ENCODE measurements at regions not wholly inside any gene's neighbourhood (a gene's known extent, or its start where the extent isn't known, plus 50 kb on each side); places are given as distances from the start of the nearest gene placed in this dataset.

GRCh38 chr20:52775786-52776185 lies 196.4 kb upstream of the TSHZ2 start:
- no peak for DNase-seq

DNA sequence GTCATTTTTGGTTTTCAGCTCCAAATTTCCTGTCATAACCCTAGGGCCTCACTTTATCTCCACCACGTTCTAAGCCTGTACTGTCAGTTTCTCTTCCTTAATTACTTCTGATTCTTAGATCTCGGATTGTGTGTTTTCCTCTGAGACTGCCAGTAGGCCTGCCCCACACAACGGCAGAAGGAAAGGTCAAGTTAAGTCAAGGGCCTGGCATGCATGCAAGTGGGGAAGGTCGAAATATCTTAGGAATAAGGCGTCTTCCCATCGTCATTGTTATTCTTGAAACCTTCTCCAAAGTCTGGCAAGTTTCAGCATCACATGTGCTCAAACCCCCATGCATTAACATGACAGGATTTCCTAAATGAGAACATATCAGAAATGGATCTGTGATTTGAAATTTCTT lies 203.5 kb upstream of the TSHZ2 start:
- DNase-seq: no peak

- no peak for DNase-seq
These were observed 205.3 kb upstream of the TSHZ2 start for GRCh38 chr20:52766645-52767435.

DNA sequence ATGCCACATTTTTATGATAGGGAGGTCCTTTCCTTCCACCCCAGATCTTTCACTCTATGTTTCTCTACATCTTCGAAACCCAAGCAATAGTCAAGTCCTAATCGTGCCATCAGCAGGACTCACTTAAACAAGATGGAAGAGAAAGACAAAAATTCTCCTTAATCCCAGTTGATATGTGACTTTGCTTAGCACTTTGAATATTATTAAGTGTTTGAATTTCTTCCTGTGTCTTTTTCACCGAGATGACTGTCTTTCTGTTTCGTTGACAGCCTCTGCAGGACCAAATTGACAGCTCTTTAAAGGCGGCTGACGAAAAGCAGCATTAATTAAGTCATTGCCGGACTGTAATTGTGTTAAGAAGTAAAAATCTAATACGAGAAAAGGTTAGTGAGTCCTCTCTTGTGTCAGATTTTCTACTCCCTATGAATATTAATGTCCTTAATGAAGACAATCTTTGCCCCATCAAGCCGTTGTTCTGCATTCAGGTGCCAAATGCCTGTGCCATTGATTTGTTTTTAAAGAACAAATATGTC lies 208.8 kb upstream of the TSHZ2 start:
- DNase-seq: no peak

- DNase-seq: no peak
These were observed 210.3 kb upstream of the TSHZ2 start for GRCh38 chr20:52761867-52762266.

- no peak for DNase-seq
These were observed 211.4 kb upstream of the TSHZ2 start for GRCh38 chr20:52760791-52761190.

GRCh38 chr20:52757411-52757810 lies 214.7 kb upstream of the TSHZ2 start:
- DNase-seq: no peak

DNA sequence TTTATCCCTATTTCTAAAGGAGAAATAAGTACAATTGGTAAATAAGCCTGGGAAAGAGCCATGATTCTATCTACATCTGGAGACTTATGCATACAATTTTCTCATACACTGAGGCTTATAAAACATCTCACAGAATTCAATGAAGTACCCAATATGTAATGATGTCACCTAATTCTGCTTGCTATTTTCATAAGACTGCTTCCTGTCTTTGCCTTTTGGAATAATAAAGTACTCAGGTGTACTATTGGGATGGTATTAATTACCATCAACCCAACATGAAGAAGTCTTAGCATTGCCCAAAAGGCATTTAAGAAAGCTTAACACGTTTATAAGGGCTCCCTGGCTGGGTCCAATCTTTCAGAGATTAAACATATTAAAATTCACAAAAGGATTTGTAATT lies 216.4 kb upstream of the TSHZ2 start:
- DNase-seq: no peak

GRCh38 chr20:52754366-52754765 lies 217.8 kb upstream of the TSHZ2 start:
- no peak for DNase-seq

DNA sequence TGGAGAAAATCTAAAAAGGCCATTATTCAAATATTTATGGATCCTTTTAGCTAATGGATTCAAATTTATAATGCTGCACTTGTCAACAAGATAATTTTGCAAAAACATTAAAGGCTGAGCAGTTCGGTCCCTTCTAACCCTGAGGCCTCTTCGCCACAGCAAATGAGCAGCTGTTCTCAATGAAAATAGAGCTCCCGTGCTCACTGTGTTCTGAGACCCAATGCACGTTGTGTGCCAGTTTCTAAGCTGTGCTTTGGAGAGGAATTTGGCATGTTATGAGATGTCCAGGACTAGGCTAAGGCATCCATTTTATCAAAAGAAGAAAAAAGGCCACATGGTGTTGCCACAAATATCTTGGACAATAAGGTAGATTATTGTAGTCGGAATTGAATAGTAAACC lies 220.1 kb upstream of the TSHZ2 start:
- no peak for DNase-seq

- no peak for DNase-seq
These were observed 220.6 kb upstream of the TSHZ2 start for GRCh38 chr20:52751571-52751970.

DNA sequence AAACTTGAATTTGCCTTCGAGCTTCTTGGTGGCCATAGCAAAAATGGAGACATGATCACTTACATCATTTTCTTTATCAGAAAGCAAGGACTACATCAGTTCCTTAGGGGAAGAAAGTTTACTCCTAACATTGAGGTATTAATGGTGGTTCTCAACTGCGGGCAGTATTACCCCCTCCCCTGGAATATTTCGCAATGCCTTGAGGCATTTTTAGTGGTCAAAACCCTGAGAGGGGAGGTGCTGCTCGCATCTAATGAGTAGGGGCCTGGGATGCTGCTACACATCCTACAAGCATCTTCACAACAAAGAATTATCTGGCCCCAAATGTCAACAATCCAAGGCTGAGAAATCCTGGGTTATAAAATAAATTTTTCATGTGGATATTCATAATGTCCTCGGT lies 222.2 kb upstream of the TSHZ2 start:
- DNase-seq: no peak

GRCh38 chr20:52748990-52749389 lies 223.2 kb upstream of the TSHZ2 start:
- no peak for DNase-seq

- DNase-seq: no peak
These were observed 223.7 kb upstream of the TSHZ2 start for GRCh38 chr20:52748285-52748932.

DNA sequence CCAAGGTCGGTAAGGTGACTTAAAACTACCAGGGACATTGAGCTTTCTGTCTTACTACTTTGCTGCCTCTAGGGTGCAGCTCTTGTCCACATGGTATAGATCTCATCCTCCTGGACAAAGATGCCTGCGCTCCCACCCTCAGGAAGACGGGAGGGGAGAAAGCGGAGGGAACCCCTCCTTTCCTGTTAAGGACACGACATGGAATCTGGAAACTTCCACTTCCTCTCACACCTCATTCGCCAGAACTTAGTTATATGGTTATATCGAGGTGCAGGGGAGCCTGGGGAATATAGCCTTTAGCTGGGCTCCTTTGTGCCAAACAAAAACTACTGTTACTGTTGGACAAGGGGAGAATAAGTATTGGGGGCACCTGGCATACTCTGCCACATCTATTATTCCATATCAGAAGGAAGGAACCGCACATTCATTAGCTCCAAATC lies 224.3 kb upstream of the TSHZ2 start:
- DNase-seq: no peak

DNA sequence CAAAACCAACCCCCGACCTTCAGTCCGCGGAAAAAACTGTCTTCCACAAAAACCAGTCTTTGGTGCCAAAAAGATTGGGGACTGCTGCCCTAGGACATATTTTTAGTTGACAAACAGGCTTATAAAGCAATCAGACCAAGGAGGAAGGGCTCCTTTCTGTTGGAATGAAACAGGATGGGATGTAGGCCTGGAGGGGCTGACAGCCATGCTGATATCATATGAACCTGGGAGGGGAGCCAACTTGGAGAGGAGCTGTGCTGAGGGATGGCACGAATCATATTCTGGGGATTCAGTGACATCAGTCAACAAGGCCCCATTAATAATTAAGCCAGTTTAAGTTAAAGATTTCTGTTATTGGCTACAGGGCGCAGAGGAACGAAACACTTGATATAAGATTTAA lies 225.4 kb upstream of the TSHZ2 start:
- no peak for DNase-seq

DNA sequence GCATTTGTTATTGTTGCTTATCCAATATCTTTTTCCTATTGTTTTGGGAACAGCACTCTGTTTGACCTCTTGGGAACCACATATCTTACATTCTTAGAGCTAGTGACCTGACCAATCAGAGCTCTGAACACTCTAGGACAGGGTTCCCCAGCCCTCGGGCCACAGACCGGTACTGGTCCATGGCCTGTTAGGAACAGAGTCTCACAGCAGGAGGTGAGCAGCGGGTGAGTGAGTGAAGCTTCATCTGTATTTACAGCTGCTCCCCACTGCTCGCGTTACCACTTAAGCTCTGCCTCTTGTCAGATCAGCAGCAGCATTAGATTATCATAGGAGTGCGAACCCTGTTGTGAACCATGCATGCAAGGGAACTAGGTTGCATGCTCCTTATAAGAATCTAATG lies 226.0 kb upstream of the TSHZ2 start:
- DNase-seq: no peak

GRCh38 chr20:52744441-52744840 lies 227.7 kb upstream of the TSHZ2 start:
- DNase-seq: no peak

GRCh38 chr20:52738081-52738480 lies 234.1 kb upstream of the TSHZ2 start:
- no peak for DNase-seq

DNA sequence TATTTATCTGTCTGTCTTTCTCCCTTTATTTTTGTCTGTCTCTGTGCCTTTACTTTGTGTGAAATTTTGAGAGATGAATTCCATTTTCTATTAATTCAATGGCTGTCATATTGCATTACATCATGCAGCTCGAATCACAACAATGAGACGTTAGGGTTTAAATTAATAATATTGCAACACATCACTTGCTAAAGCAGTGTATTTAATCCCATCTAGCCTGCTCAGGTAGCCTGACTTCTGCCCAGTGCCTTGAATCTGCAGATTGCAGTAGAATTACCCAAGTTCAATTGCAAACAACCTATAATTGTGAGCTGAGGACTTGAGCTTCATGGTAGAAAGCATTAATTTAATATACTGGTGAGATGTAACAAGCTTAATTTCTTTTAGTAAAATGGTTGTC lies 235.7 kb upstream of the TSHZ2 start:
- no peak for DNase-seq

GRCh38 chr20:52731093-52731492 lies 241.1 kb upstream of the TSHZ2 start:
- no peak for DNase-seq

DNA sequence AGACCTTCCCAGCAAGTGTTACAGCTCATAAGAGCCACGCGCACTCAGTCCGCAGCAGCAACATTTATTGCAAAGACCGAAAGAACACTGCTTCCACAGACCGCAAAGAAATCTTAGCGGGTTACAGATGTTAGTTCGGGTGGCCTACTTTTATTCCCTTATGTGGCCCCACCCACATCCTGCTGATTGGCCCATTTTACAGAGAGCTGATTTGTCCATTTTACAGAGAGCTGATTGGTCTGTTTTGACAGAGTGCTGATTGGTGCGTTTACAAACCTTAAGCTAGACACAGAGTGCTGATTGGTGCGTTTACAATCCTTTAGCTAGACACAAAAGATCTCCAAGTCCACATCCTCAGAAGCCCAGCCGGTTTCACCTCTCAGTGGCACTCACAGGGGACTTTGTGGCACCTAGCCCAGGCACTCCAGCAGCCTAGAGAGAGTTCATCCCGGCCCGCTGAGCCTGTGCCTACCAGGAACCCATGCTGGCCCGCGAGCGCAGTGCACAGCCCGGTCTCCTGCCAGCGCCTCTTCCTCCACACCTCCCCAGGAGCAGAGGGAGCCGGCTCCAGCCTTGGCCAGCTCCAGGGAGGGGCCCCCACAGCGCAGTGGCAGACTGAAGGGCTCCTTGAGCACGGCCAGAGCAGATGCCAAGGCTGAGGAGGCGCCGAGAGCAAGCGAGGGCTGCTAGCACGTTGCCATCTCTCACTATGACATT lies 244.3 kb upstream of the TSHZ2 start:
- DNase-seq: no peak

DNA sequence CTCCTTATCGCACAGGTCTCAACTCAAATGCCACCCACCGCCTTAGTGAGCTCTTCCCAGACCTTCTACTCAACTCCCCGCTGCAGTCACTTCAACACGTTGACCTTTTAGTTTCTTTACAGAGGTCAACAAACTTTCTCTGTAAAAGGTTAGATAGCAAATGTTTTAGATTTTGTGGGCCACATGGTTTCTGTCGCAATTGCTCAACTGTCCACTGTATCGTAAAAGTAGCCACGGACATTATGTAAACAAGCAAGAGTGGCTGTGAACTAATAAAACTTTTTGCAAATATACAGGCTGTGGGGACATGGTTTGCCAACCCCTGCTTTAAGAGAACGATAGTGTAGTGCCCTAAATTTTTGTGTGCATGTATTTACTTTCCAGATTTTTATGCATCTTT lies 247.6 kb upstream of the TSHZ2 start:
- no peak for DNase-seq

Data from activated effector memory CD4-positive, alpha-beta T cell treated with anti-CD3 and anti-CD28 coated beads, Interleukin-2, amount 50 U/mL, for 16 hours (primary cell).